PC-9 (cell line): ENCODE measurements at regions not wholly inside any gene's neighbourhood (a gene's known extent, or its start where the extent isn't known, plus 50 kb on each side); places are given as distances from the start of the nearest gene placed in this dataset.

Source experiments
- CTCF ChIP-seq: fragments of 200-600 bp; sonication (generic); conservative IDR thresholded peaks from 2 replicates; pipeline ENCODE4 v1.6.1; 2017; ENCODE audit warnings: mixed run types, antibody characterized with exemption, mild to moderate bottlenecking, moderate library complexity
- EZH2 ChIP-seq: fragments of 200-600 bp; sonication (generic); IDR thresholded peaks from 2 replicates; pipeline ENCODE4 v1.8.0; 2017; ENCODE audit warnings: antibody characterized with exemption, low read depth

- TF ChIP-seq CTCF, result no peak
- no peak for TF ChIP-seq EZH2
These were observed 233.1 kb upstream of the POU3F3 start for GRCh38 chr2:104620801-104621200.
